Fibroblast of skin of back (primary cell): ENCODE measurements at regions not wholly inside any gene's neighbourhood (a gene's known extent, or its start where the extent isn't known, plus 50 kb on each side); places are given as distances from the start of the nearest gene placed in this dataset.
"Not testable (repeated sequence)": the region's sequence is repeated elsewhere in the genome, so short reads cannot be mapped to it uniquely, and the experiment has no call there.

Experiments used
- DNase-seq: peaks from one replicate; pipeline ENCODE4 v3.0.0-alpha.2; 2013

- DNase-seq: peak; percentile 43
Observed at GRCh38 chr4:62640296-62640695, 1440.2 kb downstream of the ADGRL3 start.

DNA sequence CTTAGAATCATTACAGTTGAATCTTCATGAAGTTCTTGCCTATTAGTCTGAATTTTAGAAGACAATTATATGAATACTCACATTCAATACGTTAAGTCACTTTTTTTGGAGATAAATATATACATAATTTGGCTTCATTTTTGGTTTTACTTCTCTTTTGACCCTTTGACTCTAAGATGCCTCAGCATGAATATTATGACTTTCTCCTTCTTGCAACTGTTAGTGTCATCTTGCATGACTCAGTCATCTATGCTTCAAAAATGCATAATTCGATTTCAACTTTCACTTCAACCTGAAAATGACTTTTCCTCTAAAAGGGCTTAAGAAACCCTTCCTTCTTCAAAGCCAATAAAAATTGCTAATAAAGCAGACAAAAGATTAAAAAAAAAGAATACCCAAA, 1427.5 kb downstream of the ADGRL3 start:
- DNase-seq: no peak

GRCh38 chr4:62627141-62627540, 1427.0 kb downstream of the ADGRL3 start:
- no peak for DNase-seq

- DNase-seq: no peak
Observed at GRCh38 chr4:62622089-62622488, 1422.0 kb downstream of the ADGRL3 start.

- DNase-seq: no peak
Observed at GRCh38 chr4:62619971-62620370, 1419.8 kb downstream of the ADGRL3 start.

GRCh38 chr4:62618042-62618441, 1417.9 kb downstream of the ADGRL3 start:
- DNase-seq: no peak

- DNase-seq: no peak
Observed at GRCh38 chr4:62601737-62602136, 1401.6 kb downstream of the ADGRL3 start.

GRCh38 chr4:62595265-62595664, 1395.1 kb downstream of the ADGRL3 start:
- not testable (repeated sequence) for DNase-seq

DNA sequence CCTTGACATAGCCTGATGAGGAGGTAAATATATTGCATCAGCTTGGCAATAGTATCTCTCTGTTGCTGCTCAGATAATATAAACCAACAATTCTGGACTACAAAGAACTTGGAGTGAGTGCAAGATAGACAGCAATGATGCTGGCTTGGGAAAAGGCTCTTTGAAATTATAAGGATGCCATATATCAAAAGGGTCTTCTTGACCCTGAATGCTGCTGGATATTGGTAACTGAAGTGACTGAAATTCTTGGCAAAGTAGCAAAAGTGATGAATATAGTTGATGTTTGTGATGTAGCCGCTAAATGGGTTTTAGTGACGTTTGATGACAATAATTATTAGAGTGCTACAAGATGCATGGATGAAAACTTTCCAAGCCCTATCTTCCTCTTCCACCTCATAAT, 1391.6 kb downstream of the ADGRL3 start:
- no peak for DNase-seq

DNA sequence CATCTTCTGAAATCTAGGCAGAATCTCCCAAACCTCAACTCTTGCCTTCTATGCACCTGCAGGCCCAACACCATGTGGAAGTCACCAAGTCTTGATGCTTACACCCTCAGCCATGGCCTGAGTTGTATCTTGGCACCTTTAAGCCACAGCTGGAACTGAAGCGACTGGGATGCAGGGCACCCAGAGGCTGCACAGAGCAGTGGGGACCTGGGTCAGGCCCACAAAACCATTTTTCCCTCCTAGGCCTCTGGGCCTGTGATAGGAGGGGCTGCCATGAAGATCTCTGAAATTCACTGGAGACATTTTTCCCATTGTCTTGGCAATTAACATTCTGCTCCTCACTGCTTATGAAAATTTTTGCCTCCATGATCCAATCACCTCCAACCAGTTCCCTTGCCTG, 1388.5 kb downstream of the ADGRL3 start:
- no peak for DNase-seq

DNA sequence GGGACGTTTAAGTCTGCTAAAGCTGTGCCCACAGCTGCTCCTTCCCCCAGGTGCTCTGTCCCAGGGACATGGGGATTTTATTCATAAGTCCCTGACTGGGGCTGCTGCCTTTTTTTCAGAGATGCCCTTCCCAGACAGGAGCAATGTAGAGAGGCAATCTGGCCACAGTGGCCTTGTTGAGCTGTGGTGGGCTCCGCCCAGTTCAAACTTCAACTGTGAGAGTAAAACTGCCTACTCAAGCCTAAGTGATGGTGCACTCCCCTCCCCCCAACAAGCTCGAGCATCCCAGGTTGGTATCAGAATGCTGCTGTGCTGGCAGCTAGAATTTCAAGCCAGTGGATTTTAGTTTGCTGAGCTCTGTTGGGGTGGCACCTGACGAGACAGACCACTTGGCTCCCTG, 1371.4 kb downstream of the ADGRL3 start:
- no peak for DNase-seq

DNA sequence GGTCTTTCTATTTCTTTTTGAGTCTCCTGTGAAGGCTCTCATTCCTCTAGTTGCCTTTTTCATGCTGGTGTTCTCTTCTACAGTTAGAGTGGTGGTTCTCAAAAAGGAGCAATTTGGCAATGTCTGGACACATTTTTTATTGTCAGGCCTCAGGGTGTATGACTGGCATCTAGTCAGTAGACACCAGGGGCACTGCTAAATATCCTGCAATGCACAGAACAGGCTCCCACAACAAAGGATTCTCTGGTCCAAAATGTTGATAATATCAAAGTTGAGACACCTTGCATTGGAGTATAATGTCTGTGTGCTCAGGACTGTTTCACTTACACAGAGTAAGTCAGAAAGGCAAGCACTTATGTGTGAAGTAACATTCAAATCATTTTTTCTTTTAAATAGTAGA, 1360.7 kb downstream of the ADGRL3 start:
- DNase-seq: no peak

DNA sequence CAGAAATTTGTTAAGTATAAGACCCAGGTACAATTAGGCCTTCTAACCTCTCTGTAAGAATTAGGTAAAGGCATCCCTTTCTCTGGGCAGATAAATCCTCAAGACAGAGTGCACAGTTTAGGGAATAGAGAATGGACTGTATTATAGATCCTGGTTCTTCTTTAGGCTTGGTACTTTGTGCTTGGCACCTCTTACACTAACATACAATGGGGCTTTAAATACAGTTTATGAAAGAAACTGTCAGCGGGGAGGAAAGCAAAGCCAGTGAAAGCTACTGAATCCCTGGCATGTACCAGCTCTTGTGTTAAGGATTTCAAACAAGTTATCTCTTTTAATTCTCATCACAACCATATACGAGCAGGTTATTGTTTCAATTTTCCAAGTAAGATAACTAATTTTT, 1350.0 kb downstream of the ADGRL3 start:
- no peak for DNase-seq

- no peak for DNase-seq
Observed at GRCh38 chr4:62549601-62550000, 1349.5 kb downstream of the ADGRL3 start.

DNA sequence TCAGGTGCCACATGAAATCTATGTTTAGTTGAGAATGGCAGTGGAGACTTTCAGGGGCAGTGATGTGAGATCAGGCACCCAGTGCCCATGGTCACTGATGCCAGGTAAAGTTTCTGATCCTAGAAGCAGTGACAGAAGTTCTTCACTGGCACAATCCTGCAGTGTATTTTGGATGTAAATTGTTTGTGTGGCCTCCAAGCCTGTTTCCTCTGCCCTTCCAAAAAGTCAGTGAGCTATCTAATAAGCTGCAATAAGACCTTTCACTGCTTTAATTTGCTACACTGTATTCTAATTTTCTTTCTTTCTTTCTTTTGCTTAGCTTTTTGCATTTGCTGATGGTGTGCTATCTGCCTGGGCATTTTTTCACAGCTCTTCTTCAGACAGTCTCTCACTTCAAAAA, 1348.6 kb downstream of the ADGRL3 start:
- DNase-seq: no peak

DNA sequence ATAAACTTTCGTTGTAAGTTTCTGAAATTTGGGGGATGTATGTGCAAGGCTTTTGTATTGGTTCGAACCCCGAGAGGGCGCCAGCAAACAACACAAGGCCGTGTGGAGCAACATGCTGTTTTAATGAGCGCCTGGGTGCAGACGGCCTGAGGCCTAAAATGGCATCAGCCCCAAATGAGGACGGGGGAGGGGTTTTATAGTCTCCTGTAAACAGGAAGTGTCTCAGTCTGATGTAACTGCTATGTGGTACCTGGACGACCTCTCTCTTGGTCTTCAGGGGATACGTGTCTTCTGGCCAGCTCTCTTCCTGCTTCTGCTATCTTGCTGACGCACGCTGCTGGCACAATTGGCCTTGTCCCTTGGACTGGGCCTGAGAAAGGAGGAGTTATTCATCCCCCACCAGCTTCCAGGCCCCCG, 1348.0 kb downstream of the ADGRL3 start:
- DNase-seq: no peak

- no peak for DNase-seq
Observed at GRCh38 chr4:62544428-62544827, 1344.3 kb downstream of the ADGRL3 start.

DNA sequence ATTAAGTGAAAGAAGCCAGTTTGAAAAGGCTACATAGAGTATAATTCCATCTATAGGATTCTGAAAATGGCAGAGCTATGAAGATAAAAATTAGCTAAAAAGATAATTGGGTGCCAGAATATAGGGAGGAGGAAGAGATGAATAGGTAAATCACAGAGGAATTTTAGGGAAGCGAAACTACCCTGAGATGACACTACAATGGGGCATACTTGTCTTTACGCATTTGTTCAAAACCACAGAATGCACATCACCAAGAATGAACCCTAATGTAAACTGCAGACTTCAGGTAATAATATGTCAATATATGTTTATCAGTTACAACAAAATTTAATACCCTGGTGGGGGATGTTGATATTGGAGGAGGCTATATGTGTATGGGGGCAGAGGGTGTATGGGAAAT, 1342.9 kb downstream of the ADGRL3 start:
- DNase-seq: no peak

DNA sequence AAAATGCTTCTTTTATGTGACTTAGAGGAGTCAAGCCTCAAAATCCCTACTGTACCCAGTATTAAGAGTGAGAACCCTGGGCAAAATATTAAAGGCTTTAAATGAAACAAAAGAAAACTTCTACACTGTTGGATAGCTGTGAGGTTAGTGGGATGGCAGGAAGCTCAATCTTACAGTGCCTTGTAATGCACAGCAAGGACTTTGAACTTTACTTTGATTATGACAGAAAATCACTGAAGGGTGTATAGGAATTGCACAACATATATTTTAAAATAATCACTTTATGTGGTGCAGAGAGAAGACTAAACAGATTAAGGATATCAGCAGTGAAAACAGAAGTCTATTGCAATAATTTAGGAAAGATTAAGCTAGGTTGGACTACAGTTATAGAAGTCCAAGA, 1333.4 kb downstream of the ADGRL3 start:
- DNase-seq: no peak

DNA sequence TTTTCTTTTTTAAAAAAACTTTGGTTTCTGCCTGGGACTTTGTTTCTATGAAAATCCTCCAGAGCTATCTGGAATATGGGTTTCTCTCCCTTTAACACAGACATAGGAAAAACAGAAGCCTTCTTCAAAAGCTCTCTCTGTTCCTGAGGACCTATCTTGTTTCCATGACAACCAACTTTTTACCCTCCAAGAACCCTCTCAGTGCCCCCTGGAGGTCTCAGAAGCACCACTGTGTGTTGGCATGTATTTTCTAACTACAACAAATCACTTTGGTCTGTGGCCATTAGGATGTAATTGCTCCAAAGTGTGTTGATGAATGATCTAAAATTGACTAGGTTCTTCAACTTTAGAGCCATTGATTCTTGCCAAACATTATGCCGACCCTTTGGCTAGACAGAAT, 1331.6 kb downstream of the ADGRL3 start:
- no peak for DNase-seq

DNA sequence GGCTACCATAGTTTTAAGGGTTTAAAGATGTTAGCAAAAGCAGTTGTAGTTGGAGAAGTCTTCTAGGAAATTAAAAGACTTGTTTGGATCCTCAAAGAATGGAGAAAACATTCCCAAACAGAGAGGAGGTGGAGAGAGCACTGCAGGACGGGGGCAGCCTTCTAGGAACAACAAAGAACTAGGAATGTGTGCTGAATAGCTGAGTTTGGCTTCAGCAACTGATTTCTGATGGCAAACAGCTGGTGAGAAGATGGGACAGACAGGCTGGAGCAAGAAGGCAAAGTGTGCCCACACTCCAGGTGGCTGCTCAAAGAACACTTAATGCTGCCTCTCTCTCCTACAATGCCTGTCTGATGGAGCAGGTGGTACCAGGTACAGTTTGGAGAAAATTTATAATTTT, 1331.1 kb downstream of the ADGRL3 start:
- DNase-seq: no peak

- DNase-seq: no peak
Observed at GRCh38 chr4:62528874-62529273, 1328.7 kb downstream of the ADGRL3 start.

GRCh38 chr4:62526671-62527070, 1326.5 kb downstream of the ADGRL3 start:
- DNase-seq: no peak

GRCh38 chr4:62523256-62523655, 1323.1 kb downstream of the ADGRL3 start:
- DNase-seq: no peak

GRCh38 chr4:62522273-62522672, 1322.1 kb downstream of the ADGRL3 start:
- no peak for DNase-seq

DNA sequence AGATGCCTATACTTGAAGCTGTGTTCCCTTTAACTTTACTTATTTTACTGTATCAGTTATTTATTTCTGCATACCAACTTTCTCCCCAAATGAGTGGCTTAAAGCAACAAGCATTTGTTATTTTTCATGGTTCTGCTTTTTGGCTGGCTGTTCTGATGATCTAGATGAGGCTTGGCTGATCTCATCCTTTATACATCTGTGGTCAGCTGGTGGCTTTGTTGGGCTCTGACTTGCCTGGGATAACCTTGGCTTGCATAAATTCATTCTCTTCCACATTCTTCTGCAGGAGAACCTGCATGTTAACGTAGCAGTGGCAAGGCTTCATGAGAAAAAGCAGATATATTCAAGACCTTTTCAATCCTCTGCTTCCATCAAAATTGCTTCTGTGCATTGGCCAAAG, 1317.6 kb downstream of the ADGRL3 start:
- peak; percentile 13 for DNase-seq
